ENCODE measurements at regions not wholly inside any gene's neighbourhood (a gene's known extent, or its start where the extent isn't known, plus 50 kb on each side); places are given as distances from the start of the nearest gene placed in this dataset.
"Not testable (repeated sequence)": the region's sequence is repeated elsewhere in the genome, so short reads cannot be mapped to it uniquely, and the experiment has no call there.

- Histone ChIP-seq H3K27ac (no peak overlapping the region), H3K9me3 (no peaks in the 10 kb centered on the region), H3K27me3 (no peaks in the 10 kb centered on the region), H3K36me3 (no peaks in the 10 kb centered on the region), H3K4me1 (no peaks in the 10 kb centered on the region), H3K4me3 (no peak overlapping the region)
- WGBS, 2 donors: 84 to 91% methylated on average over 3 of the region's 3 CpGs
- intact Hi-C loops (cut with DNase I): no loop called here
- TF ChIP-seq POLR2A (IDR thresholded peaks at IDR 0.05) (no peak), CTCF (IDR thresholded peaks at IDR 0.05) (no peak), POLR2AphosphoS5 (IDR thresholded peaks at IDR 0.05) (no peak), EP300 (IDR thresholded peaks at IDR 0.05) (no peak)
- no peak for DNase-seq
Measured at GRCh38 chr4:114423582-114423981, 175.0 kb upstream of the UGT8 start.

GRCh38 chr4:114435116-114435515 lies 163.5 kb upstream of the UGT8 start:
- Histone ChIP-seq H3K36me3 (no peaks in the 10 kb centered on the region), H3K4me1 (no peaks in the 10 kb centered on the region), H3K27ac (no peak overlapping the region), H3K4me3 (no peak overlapping the region), H3K9me3 (no peaks in the 10 kb centered on the region), H3K27me3 (no peaks in the 10 kb centered on the region)
- 90 to 100% methylated on average over 1 of the region's 1 CpG for WGBS, 2 donors
- no peak for TF ChIP-seq POLR2A (IDR thresholded peaks at IDR 0.05)
- TF ChIP-seq POLR2AphosphoS5 (IDR thresholded peaks at IDR 0.05): no peak
- no peak for TF ChIP-seq CTCF (IDR thresholded peaks at IDR 0.05)
- DNase-seq: no peak
- intact Hi-C loops (cut with DNase I): no loop called here

DNA sequence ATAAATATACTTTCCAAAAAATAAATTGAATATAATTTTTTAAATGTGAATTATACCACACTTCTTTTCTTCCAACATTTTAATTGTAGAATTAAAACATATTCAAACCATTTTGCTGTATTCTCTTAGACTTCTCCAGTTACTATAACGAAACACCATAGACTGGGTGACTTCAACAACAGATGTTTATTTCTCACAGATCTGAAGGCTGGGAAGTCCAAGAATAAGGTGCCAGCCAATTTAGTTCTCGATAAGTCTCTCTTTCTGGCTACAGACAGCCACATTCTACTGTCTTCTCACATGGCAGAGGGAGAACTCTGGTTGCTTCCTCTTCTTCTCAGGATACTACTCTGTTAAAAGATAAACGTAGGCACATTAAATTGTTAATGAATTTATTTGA lies 155.8 kb upstream of the UGT8 start:
- Histone ChIP-seq H3K9me3 (no peaks in the 10 kb centered on the region), H3K4me3 (no peak overlapping the region), H3K27me3 (no peaks in the 10 kb centered on the region), H3K4me1 (no peaks in the 10 kb centered on the region), H3K36me3 (no peaks in the 10 kb centered on the region), H3K27ac (no peak overlapping the region)
- TF ChIP-seq CTCF (IDR thresholded peaks at IDR 0.05) (no peak), EP300 (IDR thresholded peaks at IDR 0.05) (no peak), POLR2AphosphoS5 (IDR thresholded peaks at IDR 0.05) (no peak), POLR2A (IDR thresholded peaks at IDR 0.05) (no peak)
- intact Hi-C loops (cut with DNase I): no loop called here
- DNase-seq: no peak
- WGBS, 2 donors: 84 to 90% methylated on average over 3 of the region's 3 CpGs

DNA sequence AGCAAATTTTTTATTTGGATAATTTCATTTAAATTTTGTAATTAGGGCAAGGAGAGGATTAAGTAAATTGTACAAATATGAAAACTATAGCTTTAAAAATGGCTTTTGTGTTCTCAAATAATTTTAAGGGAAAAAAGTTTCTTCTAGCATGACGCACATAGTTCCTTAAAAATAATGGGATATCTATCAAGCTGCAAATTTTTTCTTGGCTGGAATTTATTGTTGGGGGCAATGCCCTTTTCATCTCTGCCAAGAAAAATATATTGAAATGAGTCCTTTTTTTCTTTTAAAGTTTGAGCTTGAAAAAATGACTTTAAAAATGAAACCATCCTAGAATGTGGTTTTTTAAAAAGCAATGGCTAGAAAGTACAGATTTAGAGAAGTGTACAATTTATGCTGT lies 154.4 kb upstream of the UGT8 start:
- TF ChIP-seq POLR2A (IDR thresholded peaks at IDR 0.05) (no peak), EP300 (IDR thresholded peaks at IDR 0.05) (no peak), POLR2AphosphoS5 (IDR thresholded peaks at IDR 0.05) (no peak), CTCF (IDR thresholded peaks at IDR 0.05) (no peak)
- DNase-seq: no peak
- H3K4me1 ChIP-seq: no peaks in the 10 kb centered on the region
- no peaks in the 10 kb centered on the region for H3K27me3 ChIP-seq
- no peak overlapping the region for H3K4me3 ChIP-seq
- intact Hi-C loops (cut with DNase I): no loop called here
- no peak overlapping the region for H3K27ac ChIP-seq
- WGBS, 2 donors: 81 to 93% methylated on average over 1 of the region's 1 CpG
- no peaks in the 10 kb centered on the region for H3K36me3 ChIP-seq
- no peaks in the 10 kb centered on the region for H3K9me3 ChIP-seq

- H3K36me3 ChIP-seq; H3K4me1 ChIP-seq; H3K4me3 ChIP-seq; H3K27ac ChIP-seq; H3K9me3 ChIP-seq; intact Hi-C loops (cut with DNase I); DNase-seq; H3K27me3 ChIP-seq: not testable (repeated sequence)
Measured at GRCh38 chr4:114447963-114448516, 150.6 kb upstream of the UGT8 start.

Measured in sigmoid colon (tissue), 6 donors.